CD4-positive, alpha-beta T cell treated with Interleukin-21 for 1 hour (primary cell): ENCODE measurements at regions not wholly inside any gene's neighbourhood (a gene's known extent, or its start where the extent isn't known, plus 50 kb on each side); places are given as distances from the start of the nearest gene placed in this dataset.
A peak's percentile ranks its signal among the peaks of the same experiment; 100 is the strongest.
"Not testable (repeated sequence)": the region's sequence is repeated elsewhere in the genome, so short reads cannot be mapped to it uniquely, and the experiment has no call there.

Experiments
- DNase-seq: peaks from one replicate; pipeline ENCODE4 v3.0.0-alpha.2; 2020

DNA sequence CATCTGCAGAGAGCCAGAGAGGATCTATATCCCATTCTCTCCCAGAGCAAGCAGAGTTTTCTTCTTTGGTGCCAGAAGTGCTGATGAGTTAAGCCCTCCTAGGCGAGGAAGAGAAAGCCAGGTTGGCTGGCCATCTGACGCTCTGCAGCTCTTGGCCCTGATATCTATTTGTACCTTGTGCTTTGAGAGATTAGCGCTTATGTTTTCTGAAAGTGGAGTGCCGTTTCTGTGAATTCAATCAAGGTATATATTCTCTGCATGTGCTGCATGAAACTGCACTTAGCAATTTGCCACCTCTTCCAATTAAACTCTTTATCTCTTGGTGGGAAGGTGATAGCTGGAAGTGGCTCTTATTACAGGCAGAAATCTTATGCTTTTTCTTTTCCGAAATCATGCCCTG lies 177.5 kb downstream of the LPIN1 start:
- no peak for DNase-seq

DNA sequence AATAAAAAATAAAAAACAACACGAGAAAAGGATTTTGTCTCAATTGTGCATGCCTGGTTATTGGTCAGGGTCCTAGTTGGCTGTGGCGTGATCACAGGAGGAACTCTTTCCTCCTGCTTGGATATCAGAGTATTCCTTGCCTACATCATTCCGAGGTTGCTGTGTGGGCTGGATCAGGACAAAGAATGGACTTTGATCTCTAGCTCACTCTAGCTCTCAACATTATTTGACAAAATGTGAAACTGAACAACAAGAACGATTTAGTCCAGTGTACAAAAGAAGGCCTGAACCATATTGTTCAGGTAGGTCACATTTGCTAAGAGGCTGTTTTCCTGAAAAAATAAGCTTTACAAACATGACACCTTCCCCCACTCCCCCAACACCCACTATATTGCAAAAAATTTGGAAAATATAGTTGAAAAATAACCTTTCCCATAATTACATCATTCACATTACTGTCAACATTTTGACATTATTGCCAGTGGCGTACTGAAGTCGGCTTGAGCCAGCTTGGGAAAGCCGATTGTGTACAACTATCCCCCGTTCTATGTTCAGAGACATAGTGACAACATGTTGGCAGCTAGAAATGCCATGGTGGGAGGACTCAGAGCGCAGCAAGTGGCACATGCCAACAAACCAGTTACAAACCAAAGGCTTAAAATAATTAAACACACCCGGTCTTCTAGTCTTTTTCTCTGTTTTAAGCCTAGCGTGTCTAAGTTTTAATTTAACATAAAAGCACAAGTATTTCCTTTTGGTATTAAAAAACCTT lies 179.0 kb downstream of the LPIN1 start:
- no peak for DNase-seq

DNA sequence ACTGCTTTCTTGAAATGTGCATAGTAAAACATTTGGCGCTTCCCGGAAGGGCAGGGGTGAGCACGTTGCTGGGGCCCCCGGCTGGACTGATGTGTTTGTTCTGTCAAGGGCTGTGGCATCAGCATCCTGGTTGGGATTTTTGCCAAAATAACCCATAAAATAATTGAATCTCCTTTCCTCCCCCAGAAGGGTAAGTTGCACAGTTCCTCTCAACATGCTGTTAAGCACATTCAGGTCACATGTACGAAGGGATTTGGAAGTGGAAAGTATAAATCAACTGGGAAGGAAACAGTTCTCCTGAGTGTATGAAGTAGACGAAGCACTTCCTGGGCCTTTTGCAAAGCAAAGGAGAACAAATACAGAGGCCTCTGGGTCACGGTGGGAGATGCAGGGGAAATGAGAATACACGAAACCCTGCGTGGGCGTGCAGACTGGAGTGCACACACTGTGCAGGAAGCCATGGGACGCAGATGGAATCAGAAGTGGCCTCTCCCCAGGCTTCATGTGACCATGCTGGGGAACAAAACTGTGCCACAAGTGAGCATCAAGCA lies 183.9 kb downstream of the LPIN1 start:
- DNase-seq = no peak

DNA sequence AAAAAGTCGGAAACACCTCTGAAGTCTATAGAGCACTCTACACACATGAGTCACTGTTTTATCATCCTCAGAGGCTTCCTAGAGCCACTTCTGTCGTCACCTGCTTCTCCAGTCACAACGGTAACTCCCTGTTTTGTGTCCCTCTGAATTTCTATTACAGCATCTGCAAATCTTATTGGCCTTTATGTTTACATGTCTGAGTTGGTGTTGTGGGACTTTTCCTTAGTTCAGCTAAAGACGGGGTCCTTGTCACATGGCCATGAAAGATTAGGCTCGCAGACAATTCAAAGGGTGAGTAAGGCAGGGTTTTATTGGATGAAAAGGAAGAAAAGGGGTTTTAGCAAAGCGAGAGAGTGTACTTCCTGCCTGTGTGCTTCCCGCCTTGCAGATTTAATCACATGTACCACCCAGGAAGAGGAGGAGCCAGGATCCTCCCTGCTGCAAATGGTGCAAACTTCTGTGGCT lies 185.6 kb downstream of the LPIN1 start:
- DNase-seq = no peak

DNA sequence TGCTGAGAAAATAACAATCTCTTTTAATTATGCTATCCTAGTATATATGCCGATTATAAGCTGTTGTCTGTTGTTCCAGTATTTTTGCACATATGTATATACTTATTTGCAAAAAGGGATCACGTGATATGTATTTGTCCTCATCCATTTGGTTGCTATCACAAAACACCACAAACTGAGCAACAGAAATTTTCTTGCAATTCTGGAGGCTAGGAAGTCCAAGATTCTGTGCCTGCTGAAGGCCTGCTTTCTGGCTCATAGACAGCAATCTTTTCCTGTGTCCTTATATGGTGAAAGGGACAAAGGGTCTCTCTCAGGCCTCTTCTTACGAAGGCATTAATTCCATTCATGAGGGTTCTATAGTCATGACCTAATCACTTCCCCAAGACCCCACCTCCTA lies 186.5 kb downstream of the LPIN1 start:
- DNase-seq = no peak

DNA sequence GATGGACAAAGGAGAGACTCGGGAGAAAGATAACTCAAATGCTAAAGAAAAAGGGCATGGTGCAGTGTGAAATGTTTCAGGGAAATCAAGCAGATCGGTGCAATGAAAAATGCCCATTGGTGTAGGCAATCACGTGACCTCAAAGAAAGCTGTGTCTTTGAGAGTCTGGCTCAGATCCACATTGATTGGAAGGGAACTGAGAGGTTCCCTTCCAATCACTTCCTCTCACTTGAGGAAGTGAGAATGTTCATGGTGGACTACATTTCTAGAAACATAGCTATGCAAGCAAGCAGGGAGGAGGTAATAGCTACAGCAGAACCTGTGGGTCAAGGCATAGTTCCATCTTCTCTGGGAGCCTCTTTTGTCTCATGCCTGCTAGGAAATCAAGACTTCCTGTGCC lies 187.4 kb downstream of the LPIN1 start:
- DNase-seq = no peak

DNA sequence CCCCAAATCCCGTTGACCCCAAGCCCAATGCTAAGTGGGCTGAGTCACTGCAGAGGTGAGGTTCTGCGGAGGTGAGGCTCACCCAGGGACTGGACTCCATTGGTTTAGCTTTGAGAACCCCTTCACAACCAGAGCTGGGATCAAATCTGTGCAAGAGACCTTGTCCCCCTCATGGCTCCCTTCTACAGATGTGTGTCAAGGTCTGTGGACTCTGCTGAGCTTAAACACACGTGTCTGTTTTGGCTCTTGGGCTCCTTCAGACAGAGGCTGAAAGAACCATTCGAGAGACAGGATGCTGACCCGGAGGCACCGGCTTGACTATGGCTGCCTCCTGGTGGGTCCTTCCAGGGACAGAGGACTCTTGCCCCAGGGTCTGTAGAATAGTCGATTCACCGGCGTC lies 190.3 kb downstream of the LPIN1 start:
- DNase-seq = no peak

DNA sequence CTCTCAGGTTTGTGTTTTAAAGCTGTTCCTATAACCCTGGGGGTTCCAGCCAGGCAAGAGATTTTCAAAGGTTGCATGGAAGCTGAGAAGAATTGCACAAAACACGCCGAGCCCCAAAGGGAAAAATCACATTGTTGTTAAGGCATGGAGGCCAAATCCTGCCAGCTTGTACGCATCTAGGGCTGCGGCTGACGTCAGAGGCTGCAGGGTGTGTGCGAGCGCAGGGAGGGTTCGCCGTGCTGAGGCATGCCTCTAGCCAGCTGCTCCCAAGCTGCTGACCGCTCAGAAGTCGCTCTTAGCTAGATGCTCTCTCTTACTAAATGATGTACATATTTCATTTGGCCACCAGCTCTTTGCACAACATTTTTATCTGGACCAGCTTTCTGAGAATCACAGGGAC lies 191.8 kb downstream of the LPIN1 start:
- no peak for DNase-seq

DNA sequence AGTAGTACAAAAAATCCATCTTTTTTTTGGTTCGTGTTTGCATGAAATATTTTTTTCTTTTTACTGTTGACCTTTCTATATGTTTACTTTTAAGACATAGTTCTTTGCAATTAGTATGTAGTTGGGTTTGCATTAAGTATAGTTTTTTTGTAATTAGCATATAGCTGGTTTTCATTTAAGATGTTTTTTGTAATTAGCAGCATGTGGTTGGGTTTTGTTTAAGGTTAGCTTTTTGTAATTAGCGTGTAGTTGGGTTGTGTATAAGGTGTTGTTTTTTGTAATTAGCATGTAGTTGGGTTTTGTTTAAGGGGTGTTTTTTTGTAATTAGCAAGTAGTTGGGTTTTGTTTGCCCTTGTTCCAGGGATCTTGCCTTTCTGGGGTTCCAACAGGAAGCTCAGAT lies 193.1 kb downstream of the LPIN1 start:
- DNase-seq = no peak

DNA sequence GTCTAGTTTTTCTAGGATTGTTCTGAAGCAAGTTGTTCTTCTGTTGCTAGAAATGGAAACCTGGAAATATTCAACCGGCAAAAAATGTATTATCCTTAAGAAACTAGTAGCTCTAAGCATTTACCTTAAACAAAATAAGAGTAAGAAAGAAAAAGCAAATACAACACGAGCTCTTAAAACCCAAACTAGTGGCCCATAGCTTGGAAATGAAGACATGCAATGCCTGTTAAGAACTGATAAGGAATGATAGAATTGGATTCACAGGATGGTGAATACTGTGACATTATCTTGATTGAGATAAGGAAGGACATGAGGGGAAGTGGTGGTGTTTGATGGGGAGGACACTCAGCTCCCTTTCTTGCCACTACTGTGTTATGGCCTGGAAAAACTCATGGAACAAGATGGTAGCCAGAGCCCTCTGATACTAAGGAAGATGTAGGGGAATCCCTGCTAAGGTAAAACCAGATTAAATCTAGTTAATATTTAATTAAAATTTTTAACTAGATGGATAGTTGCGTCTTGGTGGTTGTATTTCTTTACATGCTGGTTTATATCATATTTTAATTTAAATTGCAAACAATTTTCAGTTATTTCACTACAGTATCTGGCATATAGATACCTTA lies 193.8 kb downstream of the LPIN1 start:
- DNase-seq = no peak

DNA sequence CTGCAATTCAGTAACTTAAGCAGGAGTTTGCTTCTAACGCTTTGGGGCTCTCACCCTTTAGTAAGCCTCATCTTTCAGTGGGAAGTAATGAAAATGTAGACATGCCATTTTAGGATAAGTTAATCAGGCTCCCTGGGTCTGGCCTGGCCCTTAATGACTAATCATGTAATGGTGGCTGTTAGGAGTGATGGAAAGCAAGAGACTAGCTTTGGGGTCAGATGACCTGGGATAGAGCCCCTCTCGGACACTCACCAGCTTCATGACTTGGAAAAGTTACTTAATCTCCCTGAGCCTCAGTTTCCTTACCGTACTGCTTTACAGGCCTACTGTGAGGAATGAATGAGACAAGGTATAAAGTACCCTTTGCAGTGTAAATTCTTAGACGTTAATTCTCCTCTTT lies 194.4 kb downstream of the LPIN1 start:
- no peak for DNase-seq

DNA sequence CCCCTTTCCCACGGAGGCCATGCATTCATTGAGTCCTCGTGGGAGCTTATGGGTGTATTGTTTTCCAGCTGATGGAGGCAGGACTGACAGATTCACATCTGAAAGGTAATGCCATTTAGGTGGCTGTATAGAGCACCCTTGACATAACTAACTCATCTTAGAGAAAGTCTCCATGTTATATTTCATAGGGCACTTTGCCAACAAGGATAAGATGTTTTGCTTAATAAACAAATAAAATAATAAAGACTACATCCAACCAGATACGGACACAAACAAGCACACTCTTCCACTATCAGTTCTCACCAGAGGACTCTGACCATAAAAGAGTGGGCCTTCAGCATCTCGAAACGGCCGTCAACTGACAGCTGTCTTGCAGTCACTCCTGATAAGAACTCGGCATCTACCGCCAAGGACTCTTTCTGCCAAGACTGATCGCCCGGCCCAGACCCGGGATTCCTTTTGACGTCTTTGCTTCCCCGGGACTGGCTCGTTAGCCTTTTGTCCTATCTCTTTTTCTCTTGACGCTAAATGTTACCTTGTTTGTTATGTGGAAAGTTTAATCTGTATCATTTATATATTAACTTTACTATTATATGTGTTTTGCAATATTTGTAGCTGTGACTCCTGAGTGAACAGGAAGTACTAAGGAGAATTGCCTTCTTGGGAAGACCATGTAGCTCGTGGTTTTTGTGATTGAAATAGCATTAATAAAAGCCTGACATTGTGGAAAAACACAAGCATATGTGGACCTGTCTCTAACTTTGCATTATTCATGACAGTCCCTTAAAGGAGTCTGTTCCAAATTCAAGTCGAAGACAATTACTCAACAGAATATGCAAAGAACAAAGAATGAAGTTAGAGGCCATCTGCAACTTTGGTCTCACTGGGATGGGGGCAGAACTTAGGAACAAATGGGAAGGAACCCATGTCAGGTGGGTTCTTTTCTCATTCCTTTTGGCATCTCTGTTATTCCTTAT lies 195.1 kb downstream of the LPIN1 start:
- DNase-seq = no peak

DNA sequence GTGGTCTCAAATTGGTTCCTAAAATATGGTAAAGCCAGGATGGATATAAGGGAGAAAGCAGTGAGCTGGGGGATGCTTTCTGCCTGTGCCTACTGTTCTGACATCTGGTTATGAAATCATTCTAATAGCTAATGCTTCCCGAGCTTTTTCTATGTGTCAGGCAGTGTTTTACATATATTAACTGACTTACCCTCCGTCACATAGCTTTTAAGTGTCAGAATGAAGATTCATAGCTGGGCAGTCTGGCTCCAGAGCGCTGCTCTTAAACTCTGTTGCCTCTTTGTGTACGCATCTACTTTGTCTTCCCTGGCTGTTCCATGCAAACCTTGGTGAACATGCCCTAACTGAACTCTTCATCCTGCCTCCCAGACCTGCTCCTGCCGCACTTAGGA lies 195.7 kb downstream of the LPIN1 start:
- no peak for DNase-seq

DNA sequence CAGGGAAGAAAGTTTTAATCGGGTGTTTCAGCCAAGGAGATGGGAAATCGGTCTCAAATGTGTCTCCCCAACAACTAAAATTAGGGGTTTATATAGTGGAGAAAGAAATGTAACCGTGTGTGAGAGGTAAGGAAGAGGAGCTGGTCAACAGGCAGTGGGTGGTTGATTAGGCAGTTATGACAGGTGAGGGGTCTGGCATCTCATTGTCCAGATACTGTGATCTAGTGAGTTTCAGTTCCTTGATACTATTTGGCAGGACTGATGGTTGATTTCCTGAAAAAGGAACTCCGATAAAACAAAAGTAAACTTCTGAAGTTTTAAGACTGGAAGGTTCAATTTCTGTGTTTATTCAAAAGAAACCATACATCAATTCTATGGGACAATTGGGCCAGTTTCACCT lies 197.9 kb downstream of the LPIN1 start:
- no peak for DNase-seq

DNA sequence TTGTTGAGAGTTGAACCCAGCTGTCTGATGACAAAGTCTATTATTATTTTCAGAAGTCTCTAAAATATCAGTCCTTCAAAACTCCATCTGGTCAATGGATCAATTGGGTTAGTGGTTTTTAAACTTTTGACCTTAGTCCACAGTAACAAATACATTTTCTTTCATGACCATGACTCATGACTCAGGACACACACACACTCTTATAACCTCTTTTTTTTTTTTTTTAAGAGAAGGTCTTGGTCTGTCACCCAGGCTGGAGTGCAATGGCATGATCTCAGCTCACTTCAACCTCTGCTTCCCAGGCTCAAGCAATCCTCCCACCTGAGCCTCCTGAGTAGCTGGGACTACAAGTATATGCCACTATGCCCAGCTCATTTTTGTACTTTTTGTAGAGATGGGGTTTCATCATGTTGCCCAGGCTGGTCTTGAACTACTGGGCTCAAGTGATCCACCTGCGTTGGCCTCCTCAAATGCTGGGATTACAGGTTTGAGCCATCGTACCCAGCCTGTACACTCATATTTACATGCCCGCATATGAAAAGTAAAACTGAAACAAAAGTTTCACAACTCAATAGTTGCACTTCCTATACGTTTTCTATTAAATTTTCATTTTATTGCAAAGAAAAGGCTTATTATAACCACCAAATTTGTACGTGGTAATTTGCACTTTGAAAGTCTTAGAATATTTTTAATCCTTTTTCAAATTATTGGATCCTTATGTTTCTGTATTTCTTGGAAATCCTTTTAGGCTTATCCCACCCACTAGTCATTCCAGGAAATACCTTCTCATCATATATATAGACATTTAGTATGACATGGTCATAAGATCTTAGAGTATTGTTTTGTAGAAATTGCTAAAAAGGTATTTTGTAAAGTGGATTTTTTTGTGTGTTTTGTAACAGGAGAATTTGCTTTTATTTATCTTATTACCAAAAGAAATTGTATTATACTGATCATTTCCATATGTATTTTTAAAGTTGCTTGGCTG lies 199.0 kb downstream of the LPIN1 start:
- peak; percentile 21 for DNase-seq

DNA sequence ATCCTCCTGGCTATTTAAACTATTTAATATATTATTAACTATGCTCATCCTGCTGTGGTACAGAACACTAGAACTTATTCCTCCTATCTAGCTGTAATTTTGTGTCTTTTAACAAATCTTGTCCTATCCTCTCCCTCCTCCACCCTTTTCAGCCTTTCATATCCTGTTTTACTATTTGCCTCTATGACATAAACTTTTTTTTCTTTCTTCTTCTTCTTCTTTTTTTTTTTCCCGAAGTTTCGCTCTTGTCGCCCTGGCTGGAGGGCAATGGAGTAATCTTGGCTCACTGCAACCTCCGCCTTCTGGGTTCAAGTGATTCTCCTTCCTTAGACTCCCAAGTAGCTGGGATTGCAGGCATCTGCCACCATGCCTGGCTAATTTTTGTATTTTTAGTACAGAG lies 201.5 kb downstream of the LPIN1 start:
- DNase-seq = no peak

DNA sequence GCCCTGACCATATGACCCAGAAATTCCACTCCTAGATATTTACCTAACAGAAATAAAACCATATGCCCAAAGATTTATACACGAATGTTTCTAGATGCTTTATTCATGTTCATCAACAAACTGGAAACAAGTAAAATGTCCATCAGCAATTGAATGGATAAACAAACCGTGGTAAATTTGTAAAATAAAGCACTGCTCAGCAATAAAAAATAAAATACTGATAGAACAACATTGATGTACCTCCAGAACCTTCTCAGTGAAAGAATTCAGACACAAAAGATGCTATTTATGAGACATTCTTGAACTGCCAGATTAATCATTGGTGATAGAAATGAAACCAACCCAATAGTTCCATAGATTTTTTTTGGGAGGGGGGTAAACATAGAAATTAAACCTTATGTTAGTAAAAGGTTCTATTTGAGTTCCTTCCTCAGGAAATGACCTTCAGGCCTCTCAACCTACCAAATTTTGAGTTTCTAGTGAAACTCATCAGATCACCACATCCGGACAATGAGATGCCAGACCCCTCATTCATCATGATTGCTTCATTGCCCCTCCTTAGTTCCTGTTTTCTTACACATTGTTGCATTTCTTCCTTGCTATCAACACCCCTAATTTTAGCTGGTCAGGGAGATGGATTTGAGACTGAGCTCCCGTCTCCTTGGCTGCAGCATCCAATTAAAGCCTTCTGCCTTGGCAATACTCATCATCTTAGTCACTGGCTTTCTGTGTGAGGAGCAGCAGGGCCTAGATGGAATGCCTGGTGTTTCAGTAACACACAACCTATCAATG lies 203.5 kb downstream of the LPIN1 start:
- no peak for DNase-seq

DNA sequence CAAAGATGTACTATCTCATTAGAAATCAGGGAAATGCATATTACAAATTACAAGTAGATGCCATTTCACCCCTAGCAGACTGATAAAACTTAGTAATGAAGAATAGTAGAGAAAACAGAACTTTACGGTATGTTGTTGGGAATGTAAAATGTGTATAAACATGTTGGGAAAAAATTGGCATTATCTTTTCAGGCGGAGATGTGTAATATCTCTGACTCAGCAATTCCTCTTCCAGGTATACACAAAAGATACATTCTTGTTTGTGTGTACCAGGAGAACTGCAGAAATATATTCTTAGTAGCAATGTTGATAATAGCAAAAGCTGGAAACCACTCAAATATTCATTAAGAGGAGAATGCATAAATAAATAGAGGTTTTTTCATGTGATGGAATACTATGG lies 204.5 kb downstream of the LPIN1 start:
- DNase-seq = no peak

DNA sequence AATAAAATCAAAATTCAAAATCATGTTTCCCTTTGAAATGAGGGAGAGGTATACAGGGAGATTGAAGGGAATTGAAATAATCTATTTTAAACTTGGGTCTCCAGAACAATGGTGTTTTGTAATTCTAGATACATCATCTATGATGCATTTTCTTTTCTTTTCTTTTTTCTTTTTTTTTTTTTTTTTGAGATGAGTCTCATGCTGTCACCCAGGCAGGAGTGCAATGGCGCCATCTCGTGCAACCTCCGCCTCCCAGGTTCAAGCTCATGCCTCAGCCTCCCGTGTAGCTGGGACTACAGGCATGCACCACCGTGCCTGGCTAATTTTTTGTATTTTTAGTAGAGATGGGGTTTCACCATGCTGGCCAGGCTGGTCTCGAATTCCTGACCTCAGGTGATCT lies 205.1 kb downstream of the LPIN1 start:
- DNase-seq = not testable (repeated sequence)

DNA sequence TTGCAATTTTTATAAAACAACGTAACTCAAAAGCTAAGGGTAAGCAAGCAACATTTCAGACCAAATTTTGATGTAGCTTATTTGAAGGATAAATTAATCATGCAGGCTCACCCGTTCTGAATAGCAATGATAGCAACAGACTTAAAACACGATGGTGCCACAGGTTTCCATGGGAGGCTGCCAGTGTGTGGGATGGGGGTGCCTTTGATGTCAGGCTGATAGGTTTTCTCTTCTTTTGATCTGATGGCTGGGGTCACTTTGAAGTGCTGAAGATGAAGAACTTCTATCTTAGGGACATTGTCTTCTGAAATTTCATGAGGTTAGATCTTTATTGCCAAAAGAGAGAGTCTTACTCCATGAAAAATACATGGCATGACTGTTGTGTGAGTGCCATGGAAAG lies 206.8 kb downstream of the LPIN1 start:
- no peak for DNase-seq

DNA sequence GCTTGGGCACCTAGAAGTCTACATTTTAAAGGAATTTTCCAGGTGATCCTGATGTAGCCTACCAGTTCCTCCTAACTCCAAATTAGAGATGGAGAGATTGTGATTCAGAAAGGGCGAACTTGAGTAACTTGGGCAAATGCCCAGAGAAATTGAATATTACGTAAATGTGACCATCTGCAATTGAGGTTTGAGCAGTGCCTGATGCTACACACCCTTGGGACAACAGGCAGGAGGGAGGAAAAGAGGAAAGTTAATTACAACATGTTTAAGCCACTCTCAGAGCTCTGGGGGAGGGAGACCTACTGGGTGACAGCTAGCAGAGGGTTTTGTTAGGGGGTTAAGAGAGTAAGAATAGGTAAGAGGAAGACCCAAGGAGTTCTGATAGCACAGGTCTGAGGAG lies 208.9 kb downstream of the LPIN1 start:
- DNase-seq = no peak
